Upper lobe of left lung (tissue), 4 donors: ENCODE measurements at regions not wholly inside any gene's neighbourhood (a gene's known extent, or its start where the extent isn't known, plus 50 kb on each side); places are given as distances from the start of the nearest gene placed in this dataset.

Source experiments
- POLR2A ChIP-seq, 4 donors: fragments of 450-650 bp; IDR thresholded peaks; one replicate each; pipeline ENCODE4 v1.5.1; 2016 to 2017; ENCODE audit warnings: antibody characterized with exemption in 4 of 4, mild to moderate bottlenecking in 2 of 4
- POLR2AphosphoS5 ChIP-seq, 2 donors: sonication (generic); formaldehyde crosslinking; IDR thresholded peaks; one replicate each; pipeline ENCODE4 v1.5.1; 2017; ENCODE audit warnings: antibody characterized with exemption in 2 of 2
- TF ChIP-seq, protein P1 (sequence below), 6 experiments: fragments of 450-650 bp in 4 of 6; fragments of 200-600 bp in 2 of 6; sonication (generic) in 2 of 6; IDR thresholded peaks; one replicate each; pipeline ENCODE4 v1.5.1; 2016 to 2019; ENCODE audit warnings: antibody characterized with exemption in 6 of 6

DNA sequence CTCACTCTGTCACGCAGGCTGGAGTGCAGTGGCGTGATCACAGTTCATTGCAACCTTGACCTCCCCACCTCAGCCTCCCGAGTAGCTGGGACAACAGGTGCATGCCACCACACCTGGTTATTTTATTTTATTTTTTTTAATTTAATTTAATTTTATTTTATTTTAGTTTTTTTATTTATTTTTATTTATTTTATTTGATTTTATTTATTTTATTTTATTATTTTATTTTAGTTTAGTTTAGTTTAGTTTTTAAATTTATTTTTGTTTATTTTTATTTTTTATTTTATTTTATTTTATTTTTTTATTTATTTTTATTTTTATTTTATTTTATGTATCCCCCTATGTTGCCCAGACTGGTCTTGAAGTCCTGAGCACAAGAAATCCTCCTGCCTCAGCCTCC is 202.3 kb upstream of the SLCO3A1 start:
- TF ChIP-seq, protein P1, sequence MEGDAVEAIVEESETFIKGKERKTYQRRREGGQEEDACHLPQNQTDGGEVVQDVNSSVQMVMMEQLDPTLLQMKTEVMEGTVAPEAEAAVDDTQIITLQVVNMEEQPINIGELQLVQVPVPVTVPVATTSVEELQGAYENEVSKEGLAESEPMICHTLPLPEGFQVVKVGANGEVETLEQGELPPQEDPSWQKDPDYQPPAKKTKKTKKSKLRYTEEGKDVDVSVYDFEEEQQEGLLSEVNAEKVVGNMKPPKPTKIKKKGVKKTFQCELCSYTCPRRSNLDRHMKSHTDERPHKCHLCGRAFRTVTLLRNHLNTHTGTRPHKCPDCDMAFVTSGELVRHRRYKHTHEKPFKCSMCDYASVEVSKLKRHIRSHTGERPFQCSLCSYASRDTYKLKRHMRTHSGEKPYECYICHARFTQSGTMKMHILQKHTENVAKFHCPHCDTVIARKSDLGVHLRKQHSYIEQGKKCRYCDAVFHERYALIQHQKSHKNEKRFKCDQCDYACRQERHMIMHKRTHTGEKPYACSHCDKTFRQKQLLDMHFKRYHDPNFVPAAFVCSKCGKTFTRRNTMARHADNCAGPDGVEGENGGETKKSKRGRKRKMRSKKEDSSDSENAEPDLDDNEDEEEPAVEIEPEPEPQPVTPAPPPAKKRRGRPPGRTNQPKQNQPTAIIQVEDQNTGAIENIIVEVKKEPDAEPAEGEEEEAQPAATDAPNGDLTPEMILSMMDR (IDR thresholded peaks at IDR 0.05), result no peak
- TF ChIP-seq POLR2A (IDR thresholded peaks at IDR 0.05) (no peak), POLR2AphosphoS5 (IDR thresholded peaks at IDR 0.05) (no peak)
